HG03354 (cell line): ENCODE measurements at regions not wholly inside any gene's neighbourhood (a gene's known extent, or its start where the extent isn't known, plus 50 kb on each side); places are given as distances from the start of the nearest gene placed in this dataset.

Experiments
- ATAC-seq: cut with Tn5 transposase; IDR thresholded peaks from one replicate; pipeline ENCODE4 v1.9.1; 2021; ENCODE audit warnings: mild to moderate bottlenecking; ENCODE audit not compliant: unreplicated experiment, poor library complexity, severe bottlenecking

DNA sequence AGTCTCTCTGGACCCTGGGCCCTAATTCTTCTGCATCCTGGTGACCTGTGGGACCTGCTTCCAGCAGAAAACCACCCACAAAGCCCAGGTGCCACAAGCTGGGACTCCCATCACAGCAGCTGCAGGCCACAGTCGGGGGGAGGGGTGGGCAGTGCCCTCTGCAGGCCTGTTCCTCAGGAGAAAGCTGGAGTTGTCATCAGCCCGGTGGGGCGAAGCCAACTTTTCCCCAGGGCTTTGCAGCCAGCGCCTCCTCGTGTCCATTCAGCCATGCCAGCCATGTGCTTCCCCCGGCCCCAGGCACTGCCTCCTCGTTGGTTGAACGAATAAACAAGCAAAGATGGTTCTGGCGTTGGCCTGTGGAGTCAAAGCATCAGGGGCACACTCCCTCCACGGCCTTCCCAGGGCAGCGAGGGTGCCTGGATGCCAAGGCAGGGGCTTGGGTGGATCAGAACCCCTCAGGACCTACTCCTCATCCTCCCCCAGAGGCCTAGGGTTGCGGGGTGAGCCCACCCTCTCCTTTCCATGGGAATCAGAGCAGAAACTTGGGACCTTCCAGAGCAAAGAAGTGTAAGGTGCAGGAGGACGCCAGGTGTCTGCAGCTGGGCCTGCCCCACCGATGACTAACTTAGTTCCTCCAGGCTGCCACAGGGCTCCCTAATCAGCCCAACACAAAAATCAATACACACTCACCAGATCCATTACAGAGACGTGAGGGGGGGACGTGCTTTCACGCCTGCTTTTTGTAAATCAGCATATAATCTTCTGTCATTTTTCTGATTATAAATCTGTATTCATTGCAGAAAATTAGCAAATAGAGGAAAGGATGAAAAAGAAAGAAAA lies 75.7 kb upstream of the RAB6C start:
- no peak for ATAC-seq

- no peak for ATAC-seq
These were observed 74.7 kb upstream of the RAB6C start for GRCh38 chr2:129904532-129905446.

GRCh38 chr2:129905664-129906081 lies 73.8 kb upstream of the RAB6C start:
- no peak for ATAC-seq

GRCh38 chr2:129906139-129906860 lies 73.2 kb upstream of the RAB6C start:
- no peak for ATAC-seq

DNA sequence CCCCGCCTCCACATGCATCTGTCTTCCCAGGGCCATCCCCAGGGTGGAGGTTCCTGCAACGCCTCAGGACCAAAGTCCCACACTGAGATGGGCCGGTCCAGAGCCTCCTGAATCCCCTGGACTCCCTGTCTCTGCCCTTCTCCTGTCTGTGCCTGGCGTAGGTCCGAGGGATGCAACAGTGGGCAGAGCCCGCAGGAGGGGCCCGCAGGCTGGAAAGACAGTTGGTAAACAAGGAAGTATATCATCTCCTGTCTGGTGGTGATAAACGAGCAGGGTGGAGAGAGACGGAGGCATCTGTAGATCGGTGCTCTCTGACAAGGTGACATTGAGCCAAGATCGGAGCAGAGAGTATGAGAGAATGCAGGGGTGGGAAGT lies 72.6 kb upstream of the RAB6C start:
- no peak for ATAC-seq

GRCh38 chr2:129907256-129907998 lies 72.0 kb upstream of the RAB6C start:
- no peak for ATAC-seq

- ATAC-seq: no peak
These were observed 70.6 kb upstream of the RAB6C start for GRCh38 chr2:129908721-129909373.

DNA sequence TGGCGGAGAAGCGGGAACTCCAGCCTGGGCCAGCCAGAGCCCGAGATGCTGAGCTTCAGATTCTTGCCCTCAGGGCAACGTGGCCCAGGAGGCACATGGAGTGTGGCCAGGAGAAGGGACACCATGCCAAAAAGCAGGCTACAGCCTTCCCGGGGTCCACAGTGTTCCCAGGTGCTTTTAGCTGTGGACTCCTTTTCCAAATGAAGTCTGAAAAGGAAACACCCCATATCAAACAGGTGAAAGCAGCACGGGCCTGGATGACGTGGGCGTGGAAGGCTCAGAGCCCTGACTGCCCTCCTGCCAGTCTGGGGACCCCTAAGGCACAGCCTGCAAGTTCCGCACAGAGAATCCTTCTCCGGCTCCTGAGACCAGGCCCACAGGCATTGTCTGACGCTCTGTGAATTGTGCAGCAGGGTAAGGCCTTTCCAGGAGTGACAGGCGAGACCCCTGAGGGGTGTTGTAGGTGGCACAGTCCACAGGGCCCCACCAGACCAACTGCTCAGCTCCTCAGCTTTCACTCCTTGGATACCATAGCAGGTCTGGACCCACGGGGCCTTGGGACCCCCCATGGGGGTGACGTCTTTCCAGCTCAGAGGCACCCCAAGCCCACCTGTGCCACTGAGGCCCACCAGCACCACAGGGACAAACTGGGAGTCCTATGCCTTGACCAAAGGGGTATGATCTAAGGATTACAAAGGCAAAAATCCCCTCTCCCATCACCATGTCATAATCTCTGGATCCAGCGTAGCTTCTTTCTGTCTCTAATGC lies 69.6 kb upstream of the RAB6C start:
- ATAC-seq: no peak

GRCh38 chr2:129910446-129911362 lies 68.8 kb upstream of the RAB6C start:
- no peak for ATAC-seq

- no peak for ATAC-seq
These were observed 68.0 kb upstream of the RAB6C start for GRCh38 chr2:129911363-129912065.

GRCh38 chr2:129912066-129912820 lies 67.2 kb upstream of the RAB6C start:
- ATAC-seq: no peak

- no peak for ATAC-seq
These were observed 66.4 kb upstream of the RAB6C start for GRCh38 chr2:129912871-129913694.

- ATAC-seq: no peak
These were observed 65.6 kb upstream of the RAB6C start for GRCh38 chr2:129913695-129914495.

DNA sequence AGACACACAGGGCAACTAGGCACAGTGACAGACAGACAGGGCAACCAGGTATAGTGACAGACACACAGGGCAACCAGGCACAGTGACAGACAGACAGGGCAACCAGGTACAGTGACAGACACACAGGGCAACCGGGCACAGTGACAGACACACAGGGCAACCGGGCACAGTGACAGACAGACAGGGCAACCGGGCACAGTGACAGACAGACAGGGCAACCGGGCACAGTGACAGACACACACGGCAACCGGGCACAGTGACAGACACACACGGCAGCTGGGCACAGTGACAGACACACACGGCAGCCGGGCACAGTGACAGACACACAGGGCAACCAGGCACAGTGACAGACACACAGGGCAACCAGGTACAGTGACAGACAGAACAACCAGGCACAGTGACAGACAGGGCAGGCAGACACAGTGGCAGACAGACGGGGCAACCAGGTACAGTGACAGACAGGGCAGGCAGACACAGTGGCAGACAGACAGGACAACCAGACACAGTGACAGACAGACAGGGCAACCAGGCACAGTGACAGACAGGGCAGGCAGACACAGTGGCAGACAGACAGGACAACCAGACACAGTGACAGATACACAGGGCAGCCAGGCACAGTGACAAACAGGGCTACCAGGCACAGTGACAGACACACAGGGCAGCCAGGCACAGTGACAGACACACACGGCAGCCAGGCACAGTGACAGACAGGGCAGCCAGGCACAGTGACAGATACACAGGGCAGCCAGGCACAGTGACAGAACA lies 64.7 kb upstream of the RAB6C start:
- no peak for ATAC-seq
